ENCODE measurements at regions not wholly inside any gene's neighbourhood (a gene's known extent, or its start where the extent isn't known, plus 50 kb on each side); places are given as distances from the start of the nearest gene placed in this dataset.

DNA sequence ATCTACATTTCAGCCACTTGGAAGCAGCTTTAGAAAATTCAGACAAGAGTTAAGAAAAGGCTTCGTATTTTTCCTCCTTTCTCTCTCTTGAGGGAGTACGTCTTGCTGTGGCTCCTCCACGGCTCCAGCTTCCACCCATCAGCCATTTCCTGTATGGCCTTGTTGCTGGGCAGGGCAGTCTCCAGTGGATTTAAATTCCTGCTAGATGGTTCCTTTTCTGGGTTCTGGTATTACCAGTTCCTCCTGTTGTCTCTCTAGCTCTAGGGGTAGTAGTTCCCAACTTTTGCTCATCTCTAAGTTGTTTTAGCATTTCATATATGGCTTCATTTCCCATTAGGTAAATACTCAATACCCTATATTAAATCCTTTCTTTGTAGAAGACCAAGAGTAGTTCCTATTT lies 1098.3 kb downstream of the ADGRL2 start:
- TF ChIP-seq, protein P1, sequence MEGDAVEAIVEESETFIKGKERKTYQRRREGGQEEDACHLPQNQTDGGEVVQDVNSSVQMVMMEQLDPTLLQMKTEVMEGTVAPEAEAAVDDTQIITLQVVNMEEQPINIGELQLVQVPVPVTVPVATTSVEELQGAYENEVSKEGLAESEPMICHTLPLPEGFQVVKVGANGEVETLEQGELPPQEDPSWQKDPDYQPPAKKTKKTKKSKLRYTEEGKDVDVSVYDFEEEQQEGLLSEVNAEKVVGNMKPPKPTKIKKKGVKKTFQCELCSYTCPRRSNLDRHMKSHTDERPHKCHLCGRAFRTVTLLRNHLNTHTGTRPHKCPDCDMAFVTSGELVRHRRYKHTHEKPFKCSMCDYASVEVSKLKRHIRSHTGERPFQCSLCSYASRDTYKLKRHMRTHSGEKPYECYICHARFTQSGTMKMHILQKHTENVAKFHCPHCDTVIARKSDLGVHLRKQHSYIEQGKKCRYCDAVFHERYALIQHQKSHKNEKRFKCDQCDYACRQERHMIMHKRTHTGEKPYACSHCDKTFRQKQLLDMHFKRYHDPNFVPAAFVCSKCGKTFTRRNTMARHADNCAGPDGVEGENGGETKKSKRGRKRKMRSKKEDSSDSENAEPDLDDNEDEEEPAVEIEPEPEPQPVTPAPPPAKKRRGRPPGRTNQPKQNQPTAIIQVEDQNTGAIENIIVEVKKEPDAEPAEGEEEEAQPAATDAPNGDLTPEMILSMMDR (IDR thresholded peaks at IDR 0.05): no peak
- TF ChIP-seq EP300 (IDR thresholded peaks at IDR 0.05): no peak
- no peak for TF ChIP-seq POLR2A (IDR thresholded peaks at IDR 0.05)
